Stomach (tissue), 8 donors: ENCODE measurements at regions not wholly inside any gene's neighbourhood (a gene's known extent, or its start where the extent isn't known, plus 50 kb on each side); places are given as distances from the start of the nearest gene placed in this dataset.
"Not testable (repeated sequence)": the region's sequence is repeated elsewhere in the genome, so short reads cannot be mapped to it uniquely, and the experiment has no call there.

ENCODE experiments used
- DNase-seq, 2 donors: peaks; one replicate each; pipeline versions ENCODE4 v3.0.0 to v3.0.0-alpha.2; 2013 to 2019
- H3K27ac ChIP-seq, 5 donors: fragments of 200-600 bp in 4 of 5; sonication (generic) in 4 of 5; one replicate each; pipeline ENCODE4 v1.5.1; 2013 to 2019; ENCODE audit warnings: mild to moderate bottlenecking in 1 of 5, moderate library complexity in 1 of 5
- H3K27me3 ChIP-seq, 3 donors: fragments of 200-600 bp; sonication (generic); one replicate each; pipeline ENCODE4 v1.5.1; 2017 to 2019; ENCODE audit warnings: mixed run types in 1 of 3
- H3K36me3 ChIP-seq, 4 donors: fragments of 200-600 bp; sonication (generic); 1 replicate in 3 of 4; 2 replicates in 1 of 4; pipeline ENCODE4 v1.5.1; 2016 to 2019
- H3K4me1 ChIP-seq, 4 donors: fragments of 200-600 bp; sonication (generic); one replicate each; pipeline ENCODE4 v1.5.1; 2016 to 2019
- H3K4me3 ChIP-seq, 4 donors: fragments of 200-600 bp; sonication (generic) in 3 of 4; one replicate each; pipeline ENCODE4 v1.5.1; 2016 to 2019; ENCODE audit warnings: mild to moderate bottlenecking in 1 of 4
- H3K9me3 ChIP-seq, 4 donors: fragments of 200-600 bp; sonication (generic); one replicate each; pipeline ENCODE4 v1.5.1; 2016 to 2019
- CTCF ChIP-seq, 7 experiments: fragments of 450-650 bp in 4 of 7; fragments of 200-600 bp in 3 of 7; sonication (generic) in 3 of 7; IDR thresholded peaks; one replicate each; pipeline ENCODE4 v1.5.1; 2016 to 2019; ENCODE audit warnings: antibody characterized with exemption in 7 of 7, control low read depth in 2 of 7, mild to moderate bottlenecking in 1 of 7
- EP300 ChIP-seq: sonication (generic); formaldehyde crosslinking; IDR thresholded peaks from one replicate; pipeline ENCODE4 v1.6.1; 2017; ENCODE audit warnings: antibody characterized with exemption
- POLR2A ChIP-seq, 4 donors: fragments of 450-650 bp; IDR thresholded peaks; one replicate each; pipeline ENCODE4 v1.6.1; 2016; ENCODE audit warnings: antibody characterized with exemption in 4 of 4, control low read depth in 2 of 4, mild to moderate bottlenecking in 1 of 4, moderate library complexity in 1 of 4
- POLR2AphosphoS5 ChIP-seq, 3 donors: sonication (generic); formaldehyde crosslinking; IDR thresholded peaks; one replicate each; pipeline ENCODE4 v1.6.1; 2016; ENCODE audit warnings: antibody characterized with exemption in 3 of 3
- WGBS, 5 donors: extraction: QIAGEN DNeasy Blood & Tissue Kit in 3 of 5; methylation state at CpG; one replicate each; pipeline versions ENCODE4 v1.1.5 to v1.1.7; 2013 to 2018; 5-methylcytosine and 5-hydroxymethylcytosine counted together
- intact Hi-C: fragments of 100-400 bp; cut with DNase I; formaldehyde crosslinking; loops from one replicate; pipeline ENCODE4 v1.15.1; 2023; ENCODE audit warnings: low total_unique reads
- donor health status: healthy with polysubstance abuse.
- donor health status: Bipolar disorder and iron deficiency.
- donor health status: healthy.

- intact Hi-C loops, result no loop called here
- Histone ChIP-seq H3K4me1 (no peaks in the 10 kb centered on the region), H3K36me3 (no peaks in the 10 kb centered on the region), H3K27ac (no peak overlapping the region), H3K27me3 (no peaks in the 10 kb centered on the region), H3K4me3 (no peak overlapping the region), H3K9me3 (no peaks in the 10 kb centered on the region)
- TF ChIP-seq CTCF (IDR thresholded peaks at IDR 0.05), result no peak
- TF ChIP-seq POLR2A (IDR thresholded peaks at IDR 0.05), result no peak
- no peak for TF ChIP-seq EP300
- no peak for TF ChIP-seq POLR2AphosphoS5 (IDR thresholded peaks at IDR 0.05)
- no peak for DNase-seq
- WGBS, 5 donors, result 57 to 84% (median 71%) methylated on average over 3 of the region's 3 CpGs
Observed at GRCh38 chr12:78566456-78566855, 298.1 kb upstream of the SYT1 start.

- no peak overlapping the region for H3K27ac ChIP-seq
- H3K4me3 ChIP-seq, result no peak overlapping the region
- no peaks in the 10 kb centered on the region for H3K4me1 ChIP-seq
- no peaks in the 10 kb centered on the region for H3K36me3 ChIP-seq
- no peak for TF ChIP-seq CTCF (IDR thresholded peaks at IDR 0.05)
- TF ChIP-seq EP300, result no peak
- no peak for TF ChIP-seq POLR2A (IDR thresholded peaks at IDR 0.05)
- no peak for TF ChIP-seq POLR2AphosphoS5 (IDR thresholded peaks at IDR 0.05)
- WGBS, 5 donors, result 76 to 86% (median 82%) methylated on average over 2 of the region's 2 CpGs
- no peak for DNase-seq
- no peaks in the 10 kb centered on the region for H3K27me3 ChIP-seq
- intact Hi-C loops, result no loop called here
- H3K9me3 ChIP-seq, result no peaks in the 10 kb centered on the region
Observed at GRCh38 chr12:78568321-78569020, 296.1 kb upstream of the SYT1 start.

GRCh38 chr12:78571953-78572352, 292.6 kb upstream of the SYT1 start:
- DNase-seq, result no peak
- no peaks in the 10 kb centered on the region for H3K27me3 ChIP-seq
- H3K36me3 ChIP-seq, result no peaks in the 10 kb centered on the region
- WGBS, 5 donors, result 66 to 87% (median 77%) methylated on average over 5 of the region's 5 CpGs
- H3K4me3 ChIP-seq, result no peak overlapping the region
- H3K4me1 ChIP-seq, result no peaks in the 10 kb centered on the region
- H3K27ac ChIP-seq, result no peak overlapping the region
- peaks cover 0 to 15% (median 0%) of the 10 kb centered on the region in 4 donors for H3K9me3 ChIP-seq
- intact Hi-C loops, result no loop called here
- no peak for TF ChIP-seq CTCF (IDR thresholded peaks at IDR 0.05)
- TF ChIP-seq POLR2AphosphoS5 (IDR thresholded peaks at IDR 0.05), result no peak
- no peak for TF ChIP-seq EP300
- no peak for TF ChIP-seq POLR2A (IDR thresholded peaks at IDR 0.05)

GRCh38 chr12:78575208-78575607, 289.4 kb upstream of the SYT1 start:
- intact Hi-C loops, DNase-seq, H3K4me3 ChIP-seq, H3K27ac ChIP-seq, H3K4me1 ChIP-seq, H3K27me3 ChIP-seq, H3K36me3 ChIP-seq: not testable (repeated sequence)
- H3K9me3 ChIP-seq, result peaks cover 0 to 15% (median 0%) of the 10 kb centered on the region in 4 donors
- 85 to 91% (median 87%) methylated on average over 6 of the region's 6 CpGs for WGBS, 5 donors

- WGBS, 5 donors, result 55 to 89% (median 83%) methylated on average over 1 of the region's 1 CpG
- no peak overlapping the region for H3K27ac ChIP-seq
- H3K9me3 ChIP-seq, result peaks cover 0 to 9% (median 4%) of the 10 kb centered on the region in 4 donors
- no peaks in the 10 kb centered on the region for H3K27me3 ChIP-seq
- no peak for DNase-seq
- no peak overlapping the region for H3K4me3 ChIP-seq
- TF ChIP-seq POLR2AphosphoS5 (IDR thresholded peaks at IDR 0.05) (no peak), CTCF (IDR thresholded peaks at IDR 0.05) (no peak), EP300 (no peak), POLR2A (IDR thresholded peaks at IDR 0.05) (no peak)
- no peaks in the 10 kb centered on the region for H3K36me3 ChIP-seq
- H3K4me1 ChIP-seq, result no peaks in the 10 kb centered on the region
- intact Hi-C loops, result no loop called here
Observed at GRCh38 chr12:78579846-78580245, 284.7 kb upstream of the SYT1 start.
